ENCODE measurements at regions not wholly inside any gene's neighbourhood (a gene's known extent, or its start where the extent isn't known, plus 50 kb on each side); places are given as distances from the start of the nearest gene placed in this dataset.

- ChIA-PET CTCF (no interaction called here), POLR2A (no interaction called here)
- Mint-ChIP-seq H3K36me3 (ENCODE audit: low read depth) (no peaks in the 10 kb centered on the region), H3K9me3 (no peaks in the 10 kb centered on the region), H3K4me1 (ENCODE audit: low read depth) (no peaks in the 10 kb centered on the region), H3K27me3 (no peaks in the 10 kb centered on the region), H3K4me3 (no peak overlapping the region), H3K27ac (no peak overlapping the region)
- intact Hi-C loops (cut with micrococcal nuclease), result no loop called here
- no peak for TF ChIP-seq CTCF (IDR thresholded peaks at IDR 0.05)
- ATAC-seq (no peak), DNase-seq (no peak)
Measured at GRCh38 chr2:15766911-15767597, 173.3 kb upstream of the MYCN start.

- intact Hi-C loops (cut with micrococcal nuclease), result no loop called here
- Mint-ChIP-seq H3K4me3 (no peak overlapping the region), H3K4me1 (ENCODE audit: low read depth) (no peaks in the 10 kb centered on the region), H3K27ac (no peak overlapping the region), H3K9me3 (no peaks in the 10 kb centered on the region), H3K36me3 (ENCODE audit: low read depth) (no peaks in the 10 kb centered on the region), H3K27me3 (no peaks in the 10 kb centered on the region)
- TF ChIP-seq CTCF (IDR thresholded peaks at IDR 0.05), result no peak
- no peak for ATAC-seq
- ChIA-PET POLR2A (no interaction called here), CTCF (no interaction called here)
- no peak for DNase-seq
Measured at GRCh38 chr2:15767679-15768078, 172.7 kb upstream of the MYCN start.

- Mint-ChIP-seq H3K4me1 (ENCODE audit: low read depth) (no peaks in the 10 kb centered on the region), H3K9me3 (no peaks in the 10 kb centered on the region), H3K4me3 (no peak overlapping the region), H3K27me3 (no peaks in the 10 kb centered on the region), H3K36me3 (ENCODE audit: low read depth) (no peaks in the 10 kb centered on the region), H3K27ac (no peak overlapping the region)
- CTCF ChIA-PET, result no interaction called here
- ATAC-seq, result no peak
- DNase-seq, result no peak
- intact Hi-C loops (cut with micrococcal nuclease), result no loop called here
- POLR2A ChIA-PET, result no interaction called here
- TF ChIP-seq CTCF (IDR thresholded peaks at IDR 0.05), result no peak
Measured at GRCh38 chr2:15768142-15768541, 172.2 kb upstream of the MYCN start.

- no peaks in the 10 kb centered on the region for H3K4me1 Mint-ChIP-seq (ENCODE audit: low read depth)
- POLR2A ChIA-PET, result no interaction called here
- H3K9me3 Mint-ChIP-seq, result no peaks in the 10 kb centered on the region
- intact Hi-C loops (cut with micrococcal nuclease), result no loop called here
- TF ChIP-seq CTCF (IDR thresholded peaks at IDR 0.05), result no peak
- no peak overlapping the region for H3K4me3 Mint-ChIP-seq
- DNase-seq (no peak), ATAC-seq (no peak)
- no peaks in the 10 kb centered on the region for H3K36me3 Mint-ChIP-seq (ENCODE audit: low read depth)
- CTCF ChIA-PET, result no interaction called here
- no peak overlapping the region for H3K27ac Mint-ChIP-seq
- no peaks in the 10 kb centered on the region for H3K27me3 Mint-ChIP-seq
Measured at GRCh38 chr2:15768615-15769014, 171.7 kb upstream of the MYCN start.

- Mint-ChIP-seq H3K36me3 (ENCODE audit: low read depth) (no peaks in the 10 kb centered on the region), H3K4me3 (no peak overlapping the region), H3K9me3 (no peaks in the 10 kb centered on the region), H3K27ac (no peak overlapping the region), H3K27me3 (no peaks in the 10 kb centered on the region), H3K4me1 (ENCODE audit: low read depth) (no peaks in the 10 kb centered on the region)
- ChIA-PET CTCF (no interaction called here), POLR2A (no interaction called here)
- ATAC-seq (no peak), DNase-seq (no peak)
- intact Hi-C loops (cut with micrococcal nuclease), result no loop called here
- no peak for TF ChIP-seq CTCF (IDR thresholded peaks at IDR 0.05)
Measured at GRCh38 chr2:15769235-15769634, 171.1 kb upstream of the MYCN start.

All from activated CD8-positive, alpha-beta T cell treated with anti-CD3 and anti-CD28 coated beads for 36 hours (primary cell).